ENCODE measurements at regions not wholly inside any gene's neighbourhood (a gene's known extent, or its start where the extent isn't known, plus 50 kb on each side); places are given as distances from the start of the nearest gene placed in this dataset.
"Not testable (repeated sequence)": the region's sequence is repeated elsewhere in the genome, so short reads cannot be mapped to it uniquely, and the experiment has no call there.

DNA sequence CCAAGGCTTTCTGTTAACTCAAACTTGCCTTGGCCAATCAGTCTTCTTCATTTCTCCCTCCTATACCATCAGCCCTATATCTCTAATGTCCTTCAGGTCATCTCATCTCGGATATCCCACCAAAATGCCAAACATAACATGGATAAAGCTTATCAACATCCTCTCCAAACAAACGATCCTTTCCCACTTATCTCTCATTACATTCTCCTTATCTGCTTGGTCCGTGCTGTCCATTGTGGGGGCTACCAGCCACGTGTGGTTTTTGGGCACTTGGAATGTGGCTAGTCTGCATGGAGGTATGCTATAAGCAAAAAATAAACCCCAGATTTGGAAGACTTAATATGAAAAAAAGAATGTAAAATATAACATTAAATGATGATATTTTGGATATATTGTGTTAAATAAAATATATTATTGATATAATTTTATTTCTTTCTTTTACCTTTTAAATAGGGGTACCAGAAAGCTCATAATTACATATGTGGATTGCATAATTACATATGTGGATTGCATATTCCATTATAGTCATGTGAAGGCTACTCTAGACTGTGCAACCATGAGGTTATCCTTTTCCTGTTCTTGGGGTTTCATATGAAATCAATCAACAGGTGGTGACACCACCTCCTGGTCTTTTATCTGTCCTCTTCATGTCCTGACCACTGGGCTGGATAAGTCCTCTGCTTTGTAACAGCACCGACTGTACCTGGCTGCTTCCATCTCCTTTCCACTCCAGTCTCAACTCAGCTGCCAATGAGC lies 123.0 kb downstream of the CD83 start:
- no peaks in the 10 kb centered on the region for H3K9me3 Mint-ChIP-seq (ENCODE audit: unreplicated experiment)
- H3K4me3 Mint-ChIP-seq (ENCODE audit: unreplicated experiment): no peak overlapping the region
- TF ChIP-seq, protein P1, sequence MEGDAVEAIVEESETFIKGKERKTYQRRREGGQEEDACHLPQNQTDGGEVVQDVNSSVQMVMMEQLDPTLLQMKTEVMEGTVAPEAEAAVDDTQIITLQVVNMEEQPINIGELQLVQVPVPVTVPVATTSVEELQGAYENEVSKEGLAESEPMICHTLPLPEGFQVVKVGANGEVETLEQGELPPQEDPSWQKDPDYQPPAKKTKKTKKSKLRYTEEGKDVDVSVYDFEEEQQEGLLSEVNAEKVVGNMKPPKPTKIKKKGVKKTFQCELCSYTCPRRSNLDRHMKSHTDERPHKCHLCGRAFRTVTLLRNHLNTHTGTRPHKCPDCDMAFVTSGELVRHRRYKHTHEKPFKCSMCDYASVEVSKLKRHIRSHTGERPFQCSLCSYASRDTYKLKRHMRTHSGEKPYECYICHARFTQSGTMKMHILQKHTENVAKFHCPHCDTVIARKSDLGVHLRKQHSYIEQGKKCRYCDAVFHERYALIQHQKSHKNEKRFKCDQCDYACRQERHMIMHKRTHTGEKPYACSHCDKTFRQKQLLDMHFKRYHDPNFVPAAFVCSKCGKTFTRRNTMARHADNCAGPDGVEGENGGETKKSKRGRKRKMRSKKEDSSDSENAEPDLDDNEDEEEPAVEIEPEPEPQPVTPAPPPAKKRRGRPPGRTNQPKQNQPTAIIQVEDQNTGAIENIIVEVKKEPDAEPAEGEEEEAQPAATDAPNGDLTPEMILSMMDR (IDR thresholded peaks at IDR 0.05): no peak
- H3K27ac Mint-ChIP-seq (ENCODE audit: unreplicated experiment): no peak overlapping the region
- no peaks in the 10 kb centered on the region for H3K36me3 Mint-ChIP-seq (ENCODE audit: unreplicated experiment)
- peak; percentile 36 for DNase-seq (ENCODE audit: extremely low spot score, unreplicated experiment)
- H3K4me1 Mint-ChIP-seq (ENCODE audit: unreplicated experiment): no peaks in the 10 kb centered on the region
- H3K27me3 Mint-ChIP-seq (ENCODE audit: unreplicated experiment): peaks cover 29% of the 10 kb centered on the region

DNA sequence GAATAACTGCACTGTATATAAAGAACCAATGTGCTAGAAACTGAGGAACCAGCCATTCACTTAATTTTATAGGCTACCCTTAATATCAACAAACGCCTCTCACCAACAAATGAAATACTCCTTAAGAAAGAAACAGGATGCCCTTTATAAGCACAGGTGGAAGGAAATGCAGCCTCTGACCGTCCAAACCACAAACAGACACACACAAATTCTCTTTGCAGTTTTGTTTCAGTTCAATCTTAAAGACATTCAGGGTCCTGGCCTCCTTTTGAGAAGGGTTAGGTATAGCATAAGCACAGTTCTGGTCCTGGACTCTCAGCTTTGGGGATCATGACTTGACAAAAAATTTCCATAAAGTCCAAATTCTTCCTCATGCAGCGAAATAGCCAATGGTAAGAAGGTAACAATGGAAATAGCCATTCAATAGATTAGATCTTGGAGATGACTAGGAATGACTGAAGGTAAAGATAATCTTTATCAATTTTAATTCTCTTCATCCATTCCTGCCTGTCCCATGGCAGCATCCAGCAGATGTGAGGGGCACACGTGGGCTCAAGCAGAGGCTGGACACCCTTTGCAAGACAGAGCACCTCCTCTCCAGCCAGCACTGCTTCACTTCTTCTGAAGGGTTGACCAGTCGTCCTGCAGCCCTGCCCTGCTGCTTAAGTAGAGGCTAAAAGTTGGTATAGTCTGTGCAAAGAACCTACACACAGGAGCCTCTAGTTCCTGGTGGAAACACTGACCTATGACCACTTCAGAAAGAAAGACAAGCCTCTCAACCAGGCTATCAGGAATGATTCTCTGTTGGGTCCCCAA lies 123.9 kb downstream of the CD83 start:
- Mint-ChIP-seq H3K27me3 (ENCODE audit: unreplicated experiment) (peaks cover 35% of the 10 kb centered on the region), H3K9me3 (ENCODE audit: unreplicated experiment) (no peaks in the 10 kb centered on the region), H3K4me3 (ENCODE audit: unreplicated experiment) (no peak overlapping the region), H3K27ac (ENCODE audit: unreplicated experiment) (no peak overlapping the region), H3K36me3 (ENCODE audit: unreplicated experiment) (no peaks in the 10 kb centered on the region), H3K4me1 (ENCODE audit: unreplicated experiment) (no peaks in the 10 kb centered on the region)
- peak; percentile 25 for DNase-seq (ENCODE audit: extremely low spot score, unreplicated experiment)
- TF ChIP-seq, protein P1 (IDR thresholded peaks at IDR 0.05): no peak

DNA sequence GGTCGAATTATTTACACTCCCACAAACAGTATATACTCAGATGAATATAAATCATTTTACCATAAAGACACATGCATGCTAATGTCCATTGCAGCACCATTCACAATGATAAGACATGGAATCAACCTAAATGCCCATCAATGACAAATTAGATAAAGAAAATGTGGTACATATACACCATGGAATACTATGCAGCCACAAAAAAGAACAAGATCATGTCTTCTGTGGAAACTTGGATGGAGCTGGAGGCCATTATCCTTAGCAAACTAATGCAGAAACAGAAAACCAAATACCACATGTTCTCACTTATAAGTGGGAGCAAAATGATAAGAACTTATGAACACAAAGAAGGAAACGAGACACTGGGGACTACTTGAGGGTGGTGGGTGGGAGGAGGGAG lies 125.3 kb downstream of the CD83 start:
- H3K4me1 Mint-ChIP-seq (ENCODE audit: unreplicated experiment); H3K9me3 Mint-ChIP-seq (ENCODE audit: unreplicated experiment); H3K36me3 Mint-ChIP-seq (ENCODE audit: unreplicated experiment); H3K4me3 Mint-ChIP-seq (ENCODE audit: unreplicated experiment); DNase-seq (ENCODE audit: extremely low spot score, unreplicated experiment); H3K27ac Mint-ChIP-seq (ENCODE audit: unreplicated experiment): not testable (repeated sequence)
- H3K27me3 Mint-ChIP-seq (ENCODE audit: unreplicated experiment): peaks cover 40% of the 10 kb centered on the region

DNA sequence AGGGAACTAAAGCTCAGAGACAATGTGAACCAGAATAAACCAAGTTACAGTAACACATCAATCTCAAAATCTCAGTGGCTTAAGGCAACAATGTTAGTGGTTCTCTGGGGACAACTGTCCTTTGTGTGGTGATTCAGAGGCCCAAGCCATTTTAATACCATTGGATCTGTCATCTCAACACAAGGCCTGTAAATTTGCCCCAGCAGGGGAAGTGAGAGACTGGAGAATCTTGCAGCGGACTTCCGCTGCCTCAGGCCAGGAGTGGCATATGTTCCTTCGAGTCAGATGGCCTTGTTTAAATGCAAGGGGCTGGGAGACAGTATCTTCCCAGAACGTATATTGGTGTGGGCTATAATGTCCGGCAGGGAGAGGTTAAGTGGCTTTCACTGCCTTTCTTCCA lies 126.0 kb downstream of the CD83 start:
- H3K4me1 Mint-ChIP-seq (ENCODE audit: unreplicated experiment): no peaks in the 10 kb centered on the region
- H3K27ac Mint-ChIP-seq (ENCODE audit: unreplicated experiment): no peak overlapping the region
- TF ChIP-seq, protein P1 (IDR thresholded peaks at IDR 0.05): no peak
- H3K27me3 Mint-ChIP-seq (ENCODE audit: unreplicated experiment): peaks cover 42% of the 10 kb centered on the region
- H3K4me3 Mint-ChIP-seq (ENCODE audit: unreplicated experiment): no peak overlapping the region
- DNase-seq (ENCODE audit: extremely low spot score, unreplicated experiment): peak; percentile 21
- no peaks in the 10 kb centered on the region for H3K36me3 Mint-ChIP-seq (ENCODE audit: unreplicated experiment)
- H3K9me3 Mint-ChIP-seq (ENCODE audit: unreplicated experiment): peaks cover 1% of the 10 kb centered on the region

DNA sequence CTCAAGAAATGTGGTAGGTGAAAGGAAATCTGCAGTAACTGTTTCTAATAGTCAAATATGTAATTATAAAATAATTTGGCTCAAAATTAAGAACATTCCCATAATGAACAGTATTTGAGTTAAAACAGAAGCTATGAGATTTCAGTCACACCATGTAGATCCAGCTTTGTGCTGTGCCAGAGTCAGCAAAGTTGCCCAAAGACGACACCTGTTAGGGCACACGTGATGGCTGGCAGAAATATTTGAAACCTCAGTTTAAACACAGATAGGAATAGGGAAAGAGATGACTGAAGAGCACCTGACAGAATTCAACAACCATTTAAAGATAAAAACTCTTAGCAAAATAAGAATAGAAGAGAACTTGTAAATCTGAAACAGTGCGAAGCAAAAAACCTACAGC lies 129.3 kb downstream of the CD83 start:
- Mint-ChIP-seq H3K4me3 (ENCODE audit: unreplicated experiment) (no peak overlapping the region), H3K9me3 (ENCODE audit: unreplicated experiment) (peaks cover 8% of the 10 kb centered on the region), H3K4me1 (ENCODE audit: unreplicated experiment) (no peaks in the 10 kb centered on the region), H3K27ac (ENCODE audit: unreplicated experiment) (no peak overlapping the region), H3K27me3 (ENCODE audit: unreplicated experiment) (peaks cover 43% of the 10 kb centered on the region), H3K36me3 (ENCODE audit: unreplicated experiment) (no peaks in the 10 kb centered on the region)
- TF ChIP-seq, protein P1 (IDR thresholded peaks at IDR 0.05): no peak
- DNase-seq (ENCODE audit: extremely low spot score, unreplicated experiment): peak; percentile 2

All from osteocyte (in vitro differentiated cells).